HG03060 (cell line): ENCODE measurements at regions not wholly inside any gene's neighbourhood (a gene's known extent, or its start where the extent isn't known, plus 50 kb on each side); places are given as distances from the start of the nearest gene placed in this dataset.

ENCODE experiments used
- ATAC-seq: cut with Tn5 transposase; IDR thresholded peaks from one replicate; pipeline ENCODE4 v1.9.1; 2021; ENCODE audit warnings: low read depth, moderate number of reproducible peaks; ENCODE audit not compliant: unreplicated experiment

- no peak for ATAC-seq
Observed at GRCh38 chr2:107595285-107595684, 231.4 kb upstream of the RGPD4 start.

DNA sequence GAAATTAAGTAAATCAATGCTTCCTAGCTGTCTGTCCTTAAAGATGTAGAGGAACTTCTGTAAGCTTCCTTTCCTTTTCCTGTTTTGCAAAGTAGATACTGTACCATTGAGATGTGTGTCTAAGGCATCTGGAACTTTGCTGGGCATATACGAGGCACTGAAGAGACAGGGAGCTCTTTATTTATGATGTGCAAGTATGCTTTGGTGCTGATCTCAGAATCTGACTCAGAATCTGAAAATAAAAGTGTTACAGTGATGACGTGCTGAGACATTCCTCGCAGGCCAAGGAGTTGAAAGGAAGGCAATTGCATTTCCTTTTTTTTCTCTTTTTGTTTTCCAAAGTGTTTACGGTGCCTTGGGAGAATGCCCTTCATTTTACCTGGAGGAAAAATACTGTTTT lies 230.9 kb upstream of the RGPD4 start:
- no peak for ATAC-seq

- no peak for ATAC-seq
Observed at GRCh38 chr2:107597507-107597906, 229.2 kb upstream of the RGPD4 start.

DNA sequence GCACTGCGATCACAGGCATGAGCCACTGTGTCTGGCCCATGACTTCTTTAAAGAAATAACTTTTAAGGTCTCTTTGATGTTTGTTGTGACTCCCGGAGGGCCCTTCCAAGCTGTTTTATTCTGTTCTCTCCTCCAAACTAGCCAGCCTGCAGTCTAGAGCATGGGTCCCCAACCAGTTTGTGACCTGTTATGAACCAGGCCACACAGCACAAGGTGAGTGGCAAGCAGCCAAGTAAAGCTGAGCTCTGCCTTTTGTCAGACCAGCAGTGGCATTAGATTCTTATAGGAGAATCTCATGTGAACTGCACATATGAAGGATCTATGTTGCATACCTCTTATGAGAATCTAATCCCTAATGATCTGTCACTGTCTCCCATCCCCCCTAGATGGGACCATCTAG lies 223.9 kb upstream of the RGPD4 start:
- no peak for ATAC-seq

DNA sequence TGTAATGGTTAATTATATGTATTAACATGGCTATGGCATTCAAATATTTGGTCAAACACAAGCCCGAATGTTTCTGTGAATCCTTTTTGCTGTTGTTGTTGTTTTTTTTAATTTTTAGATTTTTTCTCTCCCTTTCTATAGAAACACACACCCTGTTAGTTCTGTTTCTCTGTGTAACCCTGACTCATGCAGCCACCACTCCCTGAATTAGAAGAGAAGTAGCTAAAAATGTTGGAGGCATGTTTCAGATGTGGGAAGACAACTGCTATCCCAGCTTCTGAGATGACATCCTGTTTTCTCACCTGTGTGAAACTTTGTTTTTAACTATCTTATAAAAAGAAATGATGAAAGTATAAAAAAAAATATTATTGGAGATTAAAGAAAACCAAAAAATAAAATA lies 219.6 kb upstream of the RGPD4 start:
- no peak for ATAC-seq

- no peak for ATAC-seq
Observed at GRCh38 chr2:107607473-107607872, 219.2 kb upstream of the RGPD4 start.

DNA sequence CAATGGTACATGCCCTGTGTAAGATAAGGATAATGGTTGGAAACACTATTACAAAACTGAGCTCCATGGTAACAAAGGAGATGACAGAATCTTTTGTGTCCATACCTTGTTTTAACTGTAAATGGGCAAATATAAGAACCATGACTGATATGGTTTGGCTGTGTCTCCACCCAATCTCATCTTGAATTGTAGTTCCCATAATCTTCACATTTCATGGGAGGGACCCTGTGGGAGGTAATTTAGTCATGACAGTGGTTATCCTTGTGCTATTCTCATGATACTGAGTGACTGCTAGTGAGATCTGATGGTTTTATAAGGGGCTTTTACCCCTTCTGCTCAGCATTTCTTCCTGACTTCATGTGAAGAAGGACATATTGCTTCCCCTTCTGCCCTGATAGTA lies 211.7 kb upstream of the RGPD4 start:
- ATAC-seq = no peak

DNA sequence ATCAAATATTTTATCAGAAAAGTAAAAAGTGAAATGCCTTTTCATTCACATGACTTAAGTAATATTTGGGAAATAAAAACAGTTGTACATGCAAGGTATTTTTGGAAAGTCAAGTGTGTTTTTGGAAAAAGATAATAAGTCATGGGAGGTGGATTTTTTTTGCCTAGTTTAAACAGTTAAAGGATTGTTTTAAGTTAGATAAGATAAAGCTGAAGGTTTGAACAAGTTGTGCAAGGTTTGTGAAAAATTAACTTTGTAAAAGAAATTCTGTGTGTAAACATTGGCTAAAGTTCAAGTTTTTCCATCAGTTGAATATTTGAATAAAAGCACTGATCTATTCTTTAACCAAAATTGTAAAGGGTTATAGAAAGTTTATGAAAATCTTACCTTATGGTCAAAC lies 207.9 kb upstream of the RGPD4 start:
- no peak for ATAC-seq

- ATAC-seq = no peak
Observed at GRCh38 chr2:107621186-107622165, 205.2 kb upstream of the RGPD4 start.

DNA sequence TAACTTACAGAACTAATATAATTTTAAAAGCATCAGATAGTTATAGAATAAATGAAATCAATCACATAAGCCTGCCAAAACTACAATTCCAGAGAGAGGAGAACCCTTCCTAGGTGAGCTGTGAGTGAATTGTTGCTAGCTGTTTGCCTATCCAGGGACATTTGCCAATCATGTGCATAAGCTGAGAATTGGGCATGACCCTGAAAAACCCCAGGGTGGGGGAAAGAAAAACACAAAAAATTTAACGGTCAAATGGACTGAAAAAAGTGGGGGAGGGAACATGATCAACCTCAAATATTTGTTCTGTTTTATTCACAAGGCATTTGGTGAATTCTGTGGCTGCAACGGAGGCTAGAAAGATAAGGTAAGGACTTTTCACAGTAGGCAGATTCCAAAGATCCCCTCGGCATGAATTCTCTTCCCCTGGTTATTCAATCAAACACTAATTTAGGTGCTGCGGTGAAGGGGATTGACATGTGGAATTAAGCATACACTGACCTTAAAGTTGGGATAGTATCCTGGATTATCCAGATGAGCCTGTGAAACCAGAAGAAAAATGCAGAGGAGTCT lies 203.9 kb upstream of the RGPD4 start:
- ATAC-seq = no peak

- ATAC-seq = no peak
Observed at GRCh38 chr2:107625982-107626381, 200.7 kb upstream of the RGPD4 start.

- no peak for ATAC-seq
Observed at GRCh38 chr2:107627164-107627563, 199.5 kb upstream of the RGPD4 start.

DNA sequence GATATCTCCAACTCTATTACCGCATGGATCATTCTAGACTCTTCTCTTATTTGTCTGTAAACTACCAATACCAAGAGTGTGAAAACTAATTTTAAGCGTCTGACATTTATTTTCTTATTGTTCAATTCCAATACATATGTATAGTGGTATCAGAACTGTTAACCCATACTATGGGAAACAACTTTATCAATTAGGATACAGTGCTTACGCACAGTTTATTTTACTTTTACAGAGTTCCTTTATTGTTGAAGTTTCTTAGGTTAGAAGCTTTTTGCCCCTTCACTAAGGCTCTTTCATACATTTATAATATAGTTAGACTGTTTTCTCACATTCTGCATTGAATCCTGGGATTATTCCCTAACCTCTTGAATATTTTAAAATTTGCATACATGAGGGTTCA lies 198.8 kb upstream of the RGPD4 start:
- ATAC-seq = no peak

GRCh38 chr2:107633580-107634147 lies 193.0 kb upstream of the RGPD4 start:
- no peak for ATAC-seq

DNA sequence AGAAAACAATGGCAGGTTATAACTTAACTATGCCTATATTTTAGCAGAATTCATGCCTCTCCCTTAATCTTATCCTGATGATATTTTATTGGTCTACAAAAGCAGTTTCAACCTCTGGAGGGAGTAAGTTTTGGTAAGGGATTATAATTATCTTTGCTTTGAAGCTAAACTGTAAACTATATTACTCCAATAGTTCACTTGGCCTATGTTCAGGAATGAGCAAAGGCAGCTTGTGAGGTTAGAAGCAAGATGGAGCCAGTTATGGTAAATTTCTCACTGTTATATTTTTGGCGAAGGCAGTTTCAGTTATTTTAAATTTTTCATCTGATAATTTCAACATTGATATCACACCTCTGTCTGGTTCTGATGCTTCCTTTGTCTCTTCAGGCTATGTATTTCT lies 192.5 kb upstream of the RGPD4 start:
- no peak for ATAC-seq

DNA sequence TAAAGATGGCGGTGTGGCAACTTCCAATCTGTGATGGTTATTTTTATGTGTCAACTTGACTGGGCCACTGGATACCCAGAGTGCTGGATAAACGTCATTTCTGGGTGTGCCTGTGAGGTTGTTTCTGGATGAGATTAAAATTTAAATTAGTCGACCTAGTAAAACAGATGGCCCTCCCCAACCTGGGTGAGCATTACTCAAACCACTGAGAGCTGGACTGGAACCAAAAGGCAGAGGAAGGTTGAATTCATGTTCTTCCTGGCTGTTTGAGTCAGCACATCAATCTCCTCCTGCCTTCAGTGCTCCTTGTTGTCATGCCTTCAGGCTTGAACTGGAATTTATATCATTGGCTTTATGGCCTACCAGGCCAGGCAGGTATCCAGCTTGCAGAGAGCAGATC lies 190.8 kb upstream of the RGPD4 start:
- no peak for ATAC-seq

- ATAC-seq = no peak
Observed at GRCh38 chr2:107645586-107645985, 181.1 kb upstream of the RGPD4 start.

DNA sequence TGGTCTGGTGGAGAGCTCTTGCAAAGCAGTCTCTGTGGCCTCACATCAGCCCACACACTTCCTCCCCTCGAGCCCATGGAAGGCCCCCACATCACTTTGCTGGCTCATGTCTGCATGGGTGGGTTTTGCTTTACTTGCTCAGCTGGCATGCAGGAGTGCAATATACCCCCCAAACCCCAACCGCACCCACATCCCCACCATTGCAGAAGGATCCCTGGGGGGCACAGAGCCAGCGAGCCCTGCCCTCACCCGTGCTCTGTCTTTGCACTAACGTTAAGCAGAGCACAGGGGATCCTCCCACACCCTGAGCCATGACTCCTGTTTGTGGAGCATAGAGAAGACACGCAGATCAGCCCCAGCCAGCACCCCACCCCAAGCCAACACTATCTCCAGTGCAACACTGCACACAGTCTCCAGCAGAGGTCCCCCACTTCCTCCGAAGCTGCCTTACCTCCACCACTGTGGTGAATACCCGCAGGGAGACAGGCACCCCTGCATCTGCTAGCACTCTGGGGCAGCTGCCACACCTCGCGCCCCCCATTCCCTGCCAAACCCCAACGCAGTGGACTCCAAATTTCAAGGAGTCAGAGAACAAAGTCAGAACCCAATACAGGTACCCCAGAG lies 177.8 kb upstream of the RGPD4 start:
- no peak for ATAC-seq

GRCh38 chr2:107657049-107657448 lies 169.6 kb upstream of the RGPD4 start:
- no peak for ATAC-seq

DNA sequence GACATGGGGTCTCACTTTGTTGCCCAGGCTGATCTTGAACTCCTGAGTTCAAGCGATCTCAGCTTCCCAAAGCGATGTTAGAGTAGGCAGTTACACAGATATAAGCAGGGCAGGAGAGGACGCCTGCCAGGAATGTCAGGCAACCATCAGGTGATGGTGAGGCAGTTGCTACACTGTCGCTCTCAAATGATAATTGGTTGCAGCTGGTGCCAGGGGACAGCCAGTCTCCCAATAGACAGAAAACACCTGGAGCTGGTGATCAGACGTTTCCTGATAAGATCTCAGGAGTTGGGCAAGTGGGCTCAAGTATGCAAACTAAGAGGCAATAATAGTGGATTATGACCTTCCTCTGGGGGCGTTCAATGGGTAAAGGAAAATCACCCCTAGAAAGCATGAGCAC lies 163.1 kb upstream of the RGPD4 start:
- no peak for ATAC-seq

GRCh38 chr2:107669335-107669734 lies 157.4 kb upstream of the RGPD4 start:
- ATAC-seq = no peak
